Naive thymus-derived CD8-positive, alpha-beta T cell (primary cell): ENCODE measurements at regions not wholly inside any gene's neighbourhood (a gene's known extent, or its start where the extent isn't known, plus 50 kb on each side); places are given as distances from the start of the nearest gene placed in this dataset.

Experiments
- ATAC-seq, 2 donors: fragments of 150-1000 bp; cut with Tn5 transposase in 1 of 2; sonication (Bioruptor Pico), chemical (Tn5 transposase) in 1 of 2; 1 replicate in 1 of 2; 2 replicates in 1 of 2; pipeline ENCODE4 v1.10.0; 2021; ENCODE audit warnings: mild to moderate bottlenecking in 2 of 2, moderate library complexity in 2 of 2
- POLR2A ChIA-PET: fragments of 350-600 bp; sonication (Branson Sonifier 250); formaldehyde crosslinking; loops from one replicate; lab custom pipeline; 2021; ENCODE audit warnings: antibody characterized with exemption; lab: Charles Lee
- DNase-seq, 10 donors: peaks; one replicate each; pipeline versions ENCODE4 v3.0.0 to v3.0.0-alpha.2; 2020 to 2022
- H3K27ac Mint-ChIP-seq, 10 donors: one replicate each; pipeline ENCODE4 v1.8.0; 2020 to 2022; ENCODE audit warnings: mild to moderate bottlenecking in 10 of 10, mixed read lengths in 10 of 10, moderate library complexity in 4 of 10, inconsistent platforms in 1 of 10
- H3K27me3 Mint-ChIP-seq, 5 donors: one replicate each; pipeline ENCODE4 v1.8.0; 2021 to 2022; ENCODE audit warnings: mixed read lengths in 5 of 5
- H3K36me3 Mint-ChIP-seq, 3 donors: one replicate each; pipeline ENCODE4 v1.8.0; 2020 to 2022; ENCODE audit warnings: mixed read lengths in 3 of 3, mild to moderate bottlenecking in 2 of 3, inconsistent platforms in 1 of 3
- H3K4me1 Mint-ChIP-seq, 4 donors: one replicate each; pipeline ENCODE4 v1.8.0; 2021 to 2022; ENCODE audit warnings: mixed read lengths in 4 of 4
- H3K4me3 Mint-ChIP-seq, 10 donors: one replicate each; pipeline ENCODE4 v1.8.0; 2020 to 2022; ENCODE audit warnings: mild to moderate bottlenecking in 10 of 10, mixed read lengths in 10 of 10, moderate library complexity in 6 of 10, inconsistent platforms in 1 of 10
- H3K9me3 Mint-ChIP-seq, 9 donors: one replicate each; pipeline ENCODE4 v1.8.0; 2020 to 2022; ENCODE audit warnings: mixed read lengths in 9 of 9, mild to moderate bottlenecking in 3 of 9, inconsistent platforms in 1 of 9, moderate library complexity in 1 of 9

DNA sequence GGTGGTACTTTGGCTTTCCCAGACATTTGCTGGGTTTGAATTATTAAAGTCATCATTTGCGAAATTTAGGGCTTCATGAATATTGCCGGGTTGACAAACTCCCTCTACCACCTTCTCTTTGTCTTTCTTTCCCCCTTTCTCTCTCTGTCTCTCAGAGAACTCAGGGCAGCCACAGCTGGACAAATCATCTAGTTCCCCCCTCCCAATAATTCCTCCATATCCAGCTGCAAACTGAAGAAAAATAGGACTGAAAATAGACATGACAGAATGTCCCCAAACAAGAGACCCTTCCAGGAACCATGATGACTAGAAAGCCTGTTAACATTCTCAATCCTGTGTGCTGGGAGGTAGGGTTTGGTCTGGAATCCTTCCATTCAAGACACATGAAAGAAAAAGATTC is 67.1 kb upstream of the TBX5 start:
- POLR2A ChIA-PET = no interaction called here
- DNase-seq = no peak
- H3K27ac Mint-ChIP-seq = no peak overlapping the region
- no peaks in the 10 kb centered on the region for H3K36me3 Mint-ChIP-seq
- no peaks in the 10 kb centered on the region for H3K4me1 Mint-ChIP-seq
- H3K9me3 Mint-ChIP-seq = peaks cover 0 to 8% (median 0%) of the 10 kb centered on the region in 9 donors
- no peak for ATAC-seq
- H3K27me3 Mint-ChIP-seq = peaks cover 18 to 39% (median 21%) of the 10 kb centered on the region in 5 donors
- H3K4me3 Mint-ChIP-seq = no peak overlapping the region

DNA sequence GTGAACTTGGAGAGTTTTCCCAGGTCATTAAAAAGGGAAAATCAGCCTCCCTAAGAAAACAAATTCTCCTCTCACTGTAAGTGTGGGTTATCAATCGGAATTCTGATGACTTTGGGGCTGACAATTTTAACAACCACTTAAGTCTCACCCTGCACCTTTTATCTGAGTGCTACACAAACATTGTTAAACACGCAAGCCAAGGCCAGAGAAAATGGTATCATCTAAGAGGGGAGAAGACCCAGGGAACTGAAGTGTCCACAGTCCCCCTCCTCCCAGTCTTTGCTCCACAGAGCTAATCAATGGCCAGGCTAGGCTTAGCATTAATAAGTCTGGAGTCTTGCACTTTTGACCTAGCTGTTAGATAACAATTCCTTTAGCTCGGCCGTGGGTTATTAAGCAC is 51.7 kb upstream of the TBX5 start:
- peaks cover 0 to 9% (median 0%) of the 10 kb centered on the region in 9 donors for H3K9me3 Mint-ChIP-seq

More for the DNA sequence above, 51.7 kb upstream of the TBX5 start:
- peaks cover 0 to 1% (median 0%) of the 10 kb centered on the region in 4 donors for H3K4me1 Mint-ChIP-seq
- DNase-seq (no peak), ATAC-seq (no peak)
- H3K4me3 Mint-ChIP-seq = no peak overlapping the region
- H3K36me3 Mint-ChIP-seq = no peaks in the 10 kb centered on the region
- POLR2A ChIA-PET = no interaction called here
- H3K27ac Mint-ChIP-seq = no peak overlapping the region
- peaks cover 12 to 33% (median 30%) of the 10 kb centered on the region in 5 donors for H3K27me3 Mint-ChIP-seq
